ENCODE measurements at regions not wholly inside any gene's neighbourhood (a gene's known extent, or its start where the extent isn't known, plus 50 kb on each side); places are given as distances from the start of the nearest gene placed in this dataset.

GRCh38 chr18:57882465-57882864, 79.3 kb upstream of the ATP8B1 start:
- intact Hi-C loops (cut with micrococcal nuclease) = loop anchor here (1.0 to 5.0 kb wide), 3 partner anchors 160 to 255 kb away; partner anchors contain the start of gene NEDD4L

GRCh38 chr18:57881818-57882413, 78.8 kb upstream of the ATP8B1 start:
- intact Hi-C loops (cut with micrococcal nuclease) = loop anchor here (1.0 to 5.0 kb wide), 3 partner anchors 160 to 255 kb away; partner anchors contain the start of gene NEDD4L

GRCh38 chr18:57879924-57880323, 76.8 kb upstream of the ATP8B1 start:
- intact Hi-C loops (cut with micrococcal nuclease) = loop anchor here (5.0 kb wide), 2 partner anchors 162 to 257 kb away; partner anchors contain the start of gene NEDD4L

- intact Hi-C loops (cut with micrococcal nuclease) = no loop called here
These were observed 66.1 kb upstream of the ATP8B1 start for GRCh38 chr18:57869221-57869620.

GRCh38 chr18:57866355-57866754, 63.2 kb upstream of the ATP8B1 start:
- intact Hi-C loops (cut with micrococcal nuclease) = no loop called here

GRCh38 chr18:57864615-57865121, 61.6 kb upstream of the ATP8B1 start:
- intact Hi-C loops (cut with micrococcal nuclease) = no loop called here

GRCh38 chr18:57863706-57864105, 60.6 kb upstream of the ATP8B1 start:
- intact Hi-C loops (cut with micrococcal nuclease) = no loop called here

GRCh38 chr18:57859314-57859713, 56.2 kb upstream of the ATP8B1 start:
- intact Hi-C loops (cut with micrococcal nuclease) = no loop called here

- intact Hi-C loops (cut with micrococcal nuclease) = no loop called here
These were observed 53.6 kb upstream of the ATP8B1 start for GRCh38 chr18:57856557-57857280.

- intact Hi-C loops (cut with micrococcal nuclease) = no loop called here
These were observed 53.0 kb upstream of the ATP8B1 start for GRCh38 chr18:57856128-57856527.

- intact Hi-C loops (cut with micrococcal nuclease) = no loop called here
These were observed 52.4 kb upstream of the ATP8B1 start for GRCh38 chr18:57855551-57855950.

- intact Hi-C loops (cut with micrococcal nuclease) = no loop called here
These were observed 51.6 kb upstream of the ATP8B1 start for GRCh38 chr18:57854726-57855125.

- intact Hi-C loops (cut with micrococcal nuclease) = no loop called here
These were observed 50.7 kb upstream of the ATP8B1 start for GRCh38 chr18:57853864-57854263.

- intact Hi-C loops (cut with micrococcal nuclease) = no loop called here
These were observed 50.0 kb upstream of the ATP8B1 start for GRCh38 chr18:57853133-57853532.

Data from T-helper 2 cell treated with Interferon-gamma antibody and Interleukin-4, amounts not matched to agents 100 ng/mL and 5 ng/mL, for 36 hours (primary cell).